ENCODE measurements at regions not wholly inside any gene's neighbourhood (a gene's known extent, or its start where the extent isn't known, plus 50 kb on each side); places are given as distances from the start of the nearest gene placed in this dataset.

GRCh38 chr17:65408050-65408449 is 153.4 kb downstream of the AXIN2 start:
- DNase-seq (ENCODE audit: low read depth) = no peak
- TF ChIP-seq MYC (IDR thresholded peaks at IDR 0.05; ENCODE audit: low read depth, low read length) (no peak), POLR2A (IDR thresholded peaks at IDR 0.05; ENCODE audit: extremely low read depth, insufficient read length) (no peak), MAX (IDR thresholded peaks at IDR 0.05; ENCODE audit: low read depth, low read length) (no peak), CTCF (IDR thresholded peaks at IDR 0.05; ENCODE audit: low read depth, low read length) (no peak)
- no peak overlapping the region for H3K4me3 ChIP-seq (ENCODE audit: low read depth, low read length)

DNA sequence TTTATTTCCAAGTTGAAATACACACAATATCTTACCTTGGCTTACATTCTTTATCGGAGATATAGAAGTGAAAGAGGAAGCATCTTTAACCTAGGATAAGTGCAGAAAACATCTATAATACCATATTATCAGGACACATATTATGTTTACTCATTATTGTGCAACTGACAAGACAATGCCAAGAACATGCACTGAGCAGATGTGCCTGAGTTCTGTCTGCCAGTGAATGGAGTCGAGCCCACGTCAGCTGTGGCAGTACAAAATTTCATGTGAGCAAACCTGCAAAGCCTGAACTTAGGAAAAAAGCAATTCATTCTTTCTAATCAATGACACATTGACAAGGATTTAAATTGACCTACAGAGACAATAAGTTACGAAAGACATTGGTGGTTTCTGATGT is 154.4 kb downstream of the AXIN2 start:
- no peak for DNase-seq (ENCODE audit: low read depth)
- no peak overlapping the region for H3K4me3 ChIP-seq (ENCODE audit: low read depth, low read length)
- TF ChIP-seq MYC (IDR thresholded peaks at IDR 0.05; ENCODE audit: low read depth, low read length) = no peak
- no peak for TF ChIP-seq CTCF (IDR thresholded peaks at IDR 0.05; ENCODE audit: low read depth, low read length)
- TF ChIP-seq MAX (IDR thresholded peaks at IDR 0.05; ENCODE audit: low read depth, low read length) = no peak
- TF ChIP-seq POLR2A (IDR thresholded peaks at IDR 0.05; ENCODE audit: extremely low read depth, insufficient read length) = no peak

- DNase-seq (ENCODE audit: low read depth) = no peak
- TF ChIP-seq CTCF (IDR thresholded peaks at IDR 0.05; ENCODE audit: low read depth, low read length) (no peak), MAX (IDR thresholded peaks at IDR 0.05; ENCODE audit: low read depth, low read length) (no peak), POLR2A (IDR thresholded peaks at IDR 0.05; ENCODE audit: extremely low read depth, insufficient read length) (no peak), MYC (IDR thresholded peaks at IDR 0.05; ENCODE audit: low read depth, low read length) (no peak)
- no peak overlapping the region for H3K4me3 ChIP-seq (ENCODE audit: low read depth, low read length)
These were observed 154.9 kb downstream of the AXIN2 start for GRCh38 chr17:65406552-65406951.

- DNase-seq (ENCODE audit: low read depth) = no peak
- no peak overlapping the region for H3K4me3 ChIP-seq (ENCODE audit: low read depth, low read length)
- TF ChIP-seq POLR2A (IDR thresholded peaks at IDR 0.05; ENCODE audit: extremely low read depth, insufficient read length) (no peak), MYC (IDR thresholded peaks at IDR 0.05; ENCODE audit: low read depth, low read length) (no peak), CTCF (IDR thresholded peaks at IDR 0.05; ENCODE audit: low read depth, low read length) (no peak), MAX (IDR thresholded peaks at IDR 0.05; ENCODE audit: low read depth, low read length) (no peak)
These were observed 155.9 kb downstream of the AXIN2 start for GRCh38 chr17:65405563-65405962.

GRCh38 chr17:65404761-65405160 is 156.7 kb downstream of the AXIN2 start:
- TF ChIP-seq MYC (IDR thresholded peaks at IDR 0.05; ENCODE audit: low read depth, low read length) = no peak
- H3K4me3 ChIP-seq (ENCODE audit: low read depth, low read length) = no peak overlapping the region
- no peak for DNase-seq (ENCODE audit: low read depth)

GRCh38 chr17:65403626-65404025 is 157.8 kb downstream of the AXIN2 start:
- TF ChIP-seq MAX (IDR thresholded peaks at IDR 0.05; ENCODE audit: low read depth, low read length) (no peak), MYC (IDR thresholded peaks at IDR 0.05; ENCODE audit: low read depth, low read length) (no peak), CTCF (IDR thresholded peaks at IDR 0.05; ENCODE audit: low read depth, low read length) (no peak), POLR2A (IDR thresholded peaks at IDR 0.05; ENCODE audit: extremely low read depth, insufficient read length) (no peak)
- DNase-seq (ENCODE audit: low read depth) = no peak
- no peak overlapping the region for H3K4me3 ChIP-seq (ENCODE audit: low read depth, low read length)

Data from NB4 (cell line).